GM12892 (cell line): ENCODE measurements at regions not wholly inside any gene's neighbourhood (a gene's known extent, or its start where the extent isn't known, plus 50 kb on each side); places are given as distances from the start of the nearest gene placed in this dataset.

Experiments
- POLR2A ChIP-seq: IDR thresholded peaks from 2 replicates; pipeline ENCODE4 v1.6.1; 2011; ENCODE audit warnings: low read depth, low read length, control low read depth
- POLR2AphosphoS5 ChIP-seq: IDR thresholded peaks from 2 replicates; pipeline ENCODE4 v1.6.1; 2011; ENCODE audit warnings: low read depth, low read length, control low read depth
- TAF1 ChIP-seq: IDR thresholded peaks from 2 replicates; pipeline ENCODE4 v1.6.1; 2011; ENCODE audit warnings: low read depth, mild to moderate bottlenecking, control low read depth, low read length, borderline replicate concordance

DNA sequence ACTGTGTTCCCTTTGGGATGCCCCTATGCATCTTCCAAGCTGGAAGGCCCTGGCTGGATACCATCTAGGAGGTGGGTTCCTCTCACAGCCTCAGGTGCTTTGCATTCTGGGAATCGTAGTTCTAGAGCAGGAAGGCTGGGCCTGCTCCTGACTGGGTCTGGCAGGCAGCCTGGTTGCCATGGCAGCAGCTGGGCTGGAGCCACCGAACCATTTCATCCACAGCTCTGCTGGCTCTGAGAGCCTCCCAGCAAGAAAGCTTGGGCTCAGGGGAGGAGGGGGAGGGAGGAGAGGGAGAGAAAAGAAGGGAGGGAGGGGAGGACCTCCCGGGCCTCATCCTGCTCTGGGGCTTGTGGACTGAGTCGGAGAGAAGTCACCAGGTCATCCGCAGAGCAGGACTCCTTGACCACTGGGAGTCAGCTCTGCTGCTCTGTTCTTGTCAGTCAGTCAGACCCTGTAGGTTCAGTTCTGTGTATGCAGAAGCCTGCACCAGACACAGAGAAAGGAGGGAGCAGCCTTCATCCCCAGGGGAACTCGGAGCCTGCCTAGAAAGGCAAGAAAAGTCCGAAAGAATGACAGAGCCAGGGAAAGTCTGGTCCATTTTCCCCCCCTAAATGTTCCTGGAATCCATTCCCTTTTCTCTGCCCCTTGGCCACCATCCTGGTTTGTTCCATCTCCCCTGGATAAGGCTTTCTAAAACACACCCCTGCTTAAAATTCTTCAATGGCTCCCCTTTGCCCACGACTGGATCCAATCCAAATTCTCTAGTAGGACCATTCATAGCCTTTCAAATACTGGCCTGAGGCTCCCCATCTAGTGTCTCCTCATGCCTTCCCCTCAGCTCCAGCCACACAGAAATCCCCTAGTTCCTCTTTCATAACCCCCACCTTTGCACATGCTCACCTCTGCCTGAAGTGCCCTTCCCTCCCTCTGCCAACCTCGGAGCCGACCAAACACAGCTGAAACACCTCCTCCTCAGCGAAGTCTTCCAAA lies 65.4 kb upstream of the ARAP3 start:
- TF ChIP-seq POLR2AphosphoS5 (no peak), POLR2A (no peak), TAF1 (no peak)
